Upper lobe of left lung (tissue), 4 donors: ENCODE measurements at regions not wholly inside any gene's neighbourhood (a gene's known extent, or its start where the extent isn't known, plus 50 kb on each side); places are given as distances from the start of the nearest gene placed in this dataset.

Experiments used
- CTCF ChIP-seq, 6 experiments: fragments of 450-650 bp in 4 of 6; fragments of 200-600 bp in 2 of 6; sonication (generic) in 2 of 6; IDR thresholded peaks; one replicate each; pipeline ENCODE4 v1.5.1; 2016 to 2019; ENCODE audit warnings: antibody characterized with exemption in 6 of 6
- EP300 ChIP-seq, 4 donors: sonication (generic); formaldehyde crosslinking; IDR thresholded peaks; one replicate each; pipeline ENCODE4 v1.5.1; 2017; ENCODE audit warnings: antibody characterized with exemption in 4 of 4, control low read depth in 2 of 4
- POLR2A ChIP-seq, 4 donors: fragments of 450-650 bp; IDR thresholded peaks; one replicate each; pipeline ENCODE4 v1.5.1; 2016 to 2017; ENCODE audit warnings: antibody characterized with exemption in 4 of 4, mild to moderate bottlenecking in 2 of 4
- POLR2AphosphoS5 ChIP-seq, 2 donors: sonication (generic); formaldehyde crosslinking; IDR thresholded peaks; one replicate each; pipeline ENCODE4 v1.5.1; 2017; ENCODE audit warnings: antibody characterized with exemption in 2 of 2

DNA sequence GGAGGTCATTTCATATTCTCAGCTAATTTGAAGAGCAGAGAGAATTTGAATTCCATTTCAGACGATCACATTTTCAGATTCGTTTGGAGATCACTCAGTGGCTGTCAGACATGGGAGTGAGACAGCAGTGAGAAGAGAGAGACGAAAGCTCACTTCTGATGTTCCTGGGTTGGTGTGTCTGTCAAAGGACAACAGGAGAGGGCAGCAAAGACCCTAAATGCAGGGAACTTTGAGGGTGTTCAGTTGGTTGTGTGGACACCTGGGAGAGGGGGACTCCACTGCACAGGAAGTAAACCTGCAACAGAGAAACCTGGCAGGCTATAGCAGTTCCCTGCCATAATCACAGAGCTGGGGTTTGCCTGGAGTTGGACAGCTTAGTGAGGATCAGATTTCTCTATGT, 675.1 kb downstream of the SQOR start:
- TF ChIP-seq CTCF (IDR thresholded peaks at IDR 0.05) (no peak), POLR2A (IDR thresholded peaks at IDR 0.05) (no peak), POLR2AphosphoS5 (IDR thresholded peaks at IDR 0.05) (no peak), EP300 (IDR thresholded peaks at IDR 0.05) (no peak)
